Anterior cingulate cortex (tissue), 58 donors: ENCODE measurements at regions not wholly inside any gene's neighbourhood (a gene's known extent, or its start where the extent isn't known, plus 50 kb on each side); places are given as distances from the start of the nearest gene placed in this dataset.
A peak's percentile ranks its signal among the peaks of the same experiment; 100 is the strongest.
"Not testable (repeated sequence)": the region's sequence is repeated elsewhere in the genome, so short reads cannot be mapped to it uniquely, and the experiment has no call there.

Source experiments
- DNase-seq, 58 donors: peaks; one replicate each; lab custom pipeline; 2025; lab: John Stamatoyannopoulos, UW

- no peak for DNase-seq
Measured at GRCh38 chr12:14207905-14208551, 157.5 kb upstream of the ATF7IP start.

GRCh38 chr12:14211947-14212387 lies 153.5 kb upstream of the ATF7IP start:
- DNase-seq: peak in 15 of 58 donors; percentile 1 to 57 (median 7)

- no peak for DNase-seq
Measured at GRCh38 chr12:14213542-14213941, 151.9 kb upstream of the ATF7IP start.

- DNase-seq: no peak
Measured at GRCh38 chr12:14214495-14214894, 151.0 kb upstream of the ATF7IP start.

GRCh38 chr12:14215949-14216348 lies 149.5 kb upstream of the ATF7IP start:
- DNase-seq: not testable (repeated sequence)

GRCh38 chr12:14216405-14217294 lies 148.8 kb upstream of the ATF7IP start:
- DNase-seq: no peak

GRCh38 chr12:14219156-14219555 lies 146.3 kb upstream of the ATF7IP start:
- DNase-seq: no peak

- DNase-seq: not testable (repeated sequence)
Measured at GRCh38 chr12:14219670-14220069, 145.8 kb upstream of the ATF7IP start.

GRCh38 chr12:14225064-14225463 lies 140.4 kb upstream of the ATF7IP start:
- DNase-seq: no peak

- DNase-seq: not testable (repeated sequence)
Measured at GRCh38 chr12:14235176-14235575, 130.3 kb upstream of the ATF7IP start.

- DNase-seq: not testable (repeated sequence)
Measured at GRCh38 chr12:14236641-14237040, 128.8 kb upstream of the ATF7IP start.

GRCh38 chr12:14238221-14238792 lies 127.2 kb upstream of the ATF7IP start:
- no peak for DNase-seq

GRCh38 chr12:14239350-14239934 lies 126.0 kb upstream of the ATF7IP start:
- DNase-seq: peak in 2 of 58 donors; percentile 1 to 10

GRCh38 chr12:14239935-14240872 lies 125.3 kb upstream of the ATF7IP start:
- DNase-seq: peak in 1 of 58 donors; percentile 5

GRCh38 chr12:14240873-14241220 lies 124.6 kb upstream of the ATF7IP start:
- no peak for DNase-seq

GRCh38 chr12:14242825-14243224 lies 122.7 kb upstream of the ATF7IP start:
- not testable (repeated sequence) for DNase-seq

GRCh38 chr12:14243941-14244340 lies 121.5 kb upstream of the ATF7IP start:
- DNase-seq: no peak

- DNase-seq: no peak
Measured at GRCh38 chr12:14244876-14245669, 120.4 kb upstream of the ATF7IP start.

GRCh38 chr12:14247166-14247565 lies 118.3 kb upstream of the ATF7IP start:
- no peak for DNase-seq
